A204.1 (cell line): ENCODE measurements at regions not wholly inside any gene's neighbourhood (a gene's known extent, or its start where the extent isn't known, plus 50 kb on each side); places are given as distances from the start of the nearest gene placed in this dataset.
"Not testable (repeated sequence)": the region's sequence is repeated elsewhere in the genome, so short reads cannot be mapped to it uniquely, and the experiment has no call there.

Source experiments
- FAIRE-seq: peaks from 2 replicates; lab custom pipeline; 2012; peaks lifted over from hg19 to GRCh38; lab: Jason Lieb, UNC

DNA sequence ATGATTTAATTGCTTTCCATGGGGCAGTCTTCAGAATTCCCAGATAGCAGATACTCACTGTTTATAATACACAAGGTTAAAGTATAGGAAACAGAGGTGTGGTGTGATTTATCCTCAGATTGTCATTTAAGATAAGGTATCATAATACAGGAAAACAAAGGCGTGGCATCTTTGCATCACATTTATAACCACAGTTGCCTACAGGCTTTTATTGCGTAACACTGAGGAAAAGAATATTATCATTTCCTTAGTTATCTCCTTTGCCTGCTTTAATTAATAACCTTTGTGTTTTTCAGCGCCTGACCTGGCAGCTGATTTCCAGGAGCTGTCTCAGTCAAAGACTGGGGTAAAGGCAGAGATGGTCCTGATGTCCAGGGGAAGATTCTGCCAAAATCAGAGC, 68.8 kb downstream of the SSX7 start:
- no peak for FAIRE-seq

DNA sequence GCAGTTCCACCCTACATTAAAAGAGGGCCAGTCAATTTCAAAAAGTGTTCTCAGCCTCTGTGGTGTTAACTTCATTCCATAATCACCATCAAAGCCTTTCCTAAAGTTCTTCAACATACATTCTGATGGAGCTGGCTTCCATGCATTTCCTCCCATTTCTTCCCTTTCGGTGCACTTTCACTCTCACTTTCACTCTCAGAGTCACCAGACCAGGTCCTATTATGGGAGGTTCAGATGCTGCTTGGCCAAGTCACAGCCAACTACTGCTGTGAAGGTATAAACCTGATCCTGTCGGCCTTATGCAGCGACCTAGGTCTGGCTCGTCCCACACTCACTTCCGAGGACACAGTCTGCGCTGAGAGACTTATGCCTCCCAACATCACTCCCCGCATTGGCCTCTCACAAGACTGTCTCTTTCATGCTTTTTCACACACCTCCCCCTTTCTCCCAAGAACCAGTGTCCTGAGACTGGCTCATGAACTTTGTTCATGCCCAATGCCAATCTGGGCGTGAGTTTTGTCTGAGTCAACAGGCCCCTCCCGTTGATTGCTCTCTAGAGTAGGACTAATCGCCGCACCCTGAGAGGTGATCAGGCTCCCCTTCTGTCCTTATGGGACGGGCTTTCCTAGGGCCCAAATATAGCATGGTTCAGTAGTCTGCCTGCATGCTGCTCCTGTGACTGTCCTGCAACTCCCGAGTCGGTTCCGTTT, 60.8 kb upstream of the XAGE1B start:
- no peak for FAIRE-seq

DNA sequence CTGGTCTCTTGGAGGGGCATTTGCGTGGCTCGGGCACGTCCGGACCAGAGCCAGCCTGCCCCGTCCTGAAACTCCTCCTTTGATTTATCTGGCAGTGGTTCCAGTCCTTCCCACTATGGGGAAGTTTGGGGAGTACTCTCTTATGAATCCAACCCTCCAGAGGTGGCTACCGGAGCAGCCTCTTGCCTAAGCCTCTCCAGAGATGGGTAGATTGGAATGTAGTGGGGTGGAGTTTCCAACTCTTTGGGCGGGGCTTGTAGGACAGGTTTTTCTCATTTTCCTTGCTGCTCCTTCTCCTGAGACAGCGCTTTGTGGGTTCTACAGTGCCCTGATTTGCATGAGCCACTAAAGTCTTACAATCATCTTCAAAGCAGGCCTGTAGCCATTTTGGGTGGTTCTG, 60.1 kb upstream of the XAGE1B start:
- no peak for FAIRE-seq

DNA sequence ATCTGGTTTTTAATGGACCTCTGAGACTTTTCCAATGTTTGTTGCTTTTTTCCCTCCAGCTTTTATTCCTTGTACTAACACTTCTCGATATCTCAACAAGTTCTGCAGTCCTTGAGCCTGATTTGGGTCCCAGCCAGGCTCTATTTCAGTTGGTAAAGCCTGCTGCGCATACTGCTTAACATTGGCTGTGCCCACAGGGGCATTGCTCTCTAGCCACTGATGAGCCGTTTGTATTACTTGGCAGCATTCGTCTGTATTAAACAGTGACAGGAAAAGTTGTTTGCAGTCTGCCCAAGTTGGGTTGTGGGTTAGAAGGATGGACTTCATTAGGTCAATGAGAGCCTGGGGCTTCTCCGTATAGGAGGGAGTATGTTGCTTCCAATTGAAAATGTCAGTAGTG, 59.6 kb upstream of the XAGE1B start:
- no peak for FAIRE-seq

DNA sequence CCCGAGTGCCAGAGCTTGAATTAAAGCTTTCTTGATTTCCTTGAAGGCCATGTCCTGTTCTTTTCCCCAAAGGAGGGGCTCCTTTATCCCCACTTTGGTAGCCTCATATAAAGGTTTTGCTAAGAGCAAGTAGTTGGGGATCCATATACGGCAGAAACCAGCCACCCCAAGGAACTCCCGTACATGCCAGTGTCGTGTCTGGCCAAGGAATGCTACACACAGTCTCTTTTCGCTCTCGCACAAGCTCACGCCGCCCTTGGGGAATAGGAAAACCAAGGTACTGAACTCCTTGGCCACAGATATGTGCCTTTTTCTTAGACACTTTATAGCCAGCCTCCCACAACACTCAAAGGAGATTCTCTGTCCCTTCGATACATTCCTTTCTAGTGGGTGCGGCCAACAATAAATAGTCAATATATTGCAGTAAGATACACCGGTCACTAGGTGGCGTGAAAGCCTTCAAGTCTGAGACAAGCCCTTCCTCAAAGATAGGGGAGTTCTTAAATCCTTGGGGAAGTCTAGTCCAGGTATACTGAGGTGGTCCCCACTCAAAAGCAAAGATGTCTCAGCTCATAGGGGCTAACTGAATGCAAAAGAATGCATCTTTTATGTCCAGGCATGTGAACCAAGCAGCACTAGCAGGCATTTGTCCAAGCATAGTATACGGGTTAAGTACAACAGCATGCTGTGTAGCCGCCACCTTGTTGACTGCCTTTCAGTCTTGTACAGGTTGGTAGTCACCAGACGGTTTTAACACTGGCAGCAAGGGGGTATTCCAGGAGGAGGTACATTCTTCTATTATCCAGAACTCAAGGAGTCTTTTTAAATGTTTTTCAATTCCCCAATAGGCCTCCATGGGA, 57.8 kb upstream of the XAGE1B start:
- peak; percentile 70 for FAIRE-seq

DNA sequence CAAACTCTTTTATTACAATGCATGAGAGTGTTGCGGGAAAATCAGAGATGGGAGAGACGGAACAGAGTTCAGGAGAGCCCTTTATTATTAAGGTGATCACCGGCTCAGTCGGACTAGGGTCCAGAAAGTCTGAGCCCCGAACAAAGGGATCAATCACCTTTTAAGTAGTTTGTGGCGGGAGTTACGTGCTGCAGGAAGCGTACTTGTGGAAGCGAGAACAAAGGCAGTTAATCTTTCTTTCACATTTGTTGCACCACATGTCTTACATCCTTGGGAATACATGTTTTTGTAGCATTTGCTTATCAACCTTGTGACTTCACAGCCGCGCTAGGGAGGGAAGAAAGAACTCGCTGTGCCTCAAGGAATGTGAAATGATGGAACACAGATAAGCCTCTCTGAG, 51.3 kb upstream of the XAGE1B start:
- not testable (repeated sequence) for FAIRE-seq
